EH (cell line): ENCODE measurements at regions not wholly inside any gene's neighbourhood (a gene's known extent, or its start where the extent isn't known, plus 50 kb on each side); places are given as distances from the start of the nearest gene placed in this dataset.
"Not testable (repeated sequence)": the region's sequence is repeated elsewhere in the genome, so short reads cannot be mapped to it uniquely, and the experiment has no call there.

Experiments
- DNase-seq: peaks from one replicate; pipeline ENCODE4 v3.0.0-alpha.2; 2015; ENCODE audit warnings: low read depth

DNA sequence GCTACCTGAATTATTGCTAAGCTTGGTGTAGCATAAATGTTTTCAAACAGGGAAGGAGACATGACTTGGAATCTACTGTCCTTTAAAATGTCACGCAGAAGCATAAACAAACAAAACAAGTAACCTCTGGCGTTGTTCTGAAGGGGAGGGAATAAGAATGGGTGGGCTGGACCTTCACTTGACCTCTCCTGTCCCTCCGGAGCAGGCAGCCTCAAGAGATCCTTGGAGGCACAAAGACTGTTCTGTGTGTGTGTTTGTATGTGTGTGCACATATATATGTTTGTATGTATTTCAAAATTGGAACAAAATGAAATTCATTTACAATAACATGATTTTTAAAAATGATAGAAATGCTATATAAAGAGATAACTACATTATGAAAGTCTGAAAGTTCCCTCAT lies 91.3 kb upstream of the DCLK2 start:
- DNase-seq: no peak

- DNase-seq: peak; percentile 41
These were observed 90.7 kb upstream of the DCLK2 start for GRCh38 chr4:149987330-149988086.

- peak; percentile 48 for DNase-seq
These were observed 90.2 kb upstream of the DCLK2 start for GRCh38 chr4:149988087-149988410.

DNA sequence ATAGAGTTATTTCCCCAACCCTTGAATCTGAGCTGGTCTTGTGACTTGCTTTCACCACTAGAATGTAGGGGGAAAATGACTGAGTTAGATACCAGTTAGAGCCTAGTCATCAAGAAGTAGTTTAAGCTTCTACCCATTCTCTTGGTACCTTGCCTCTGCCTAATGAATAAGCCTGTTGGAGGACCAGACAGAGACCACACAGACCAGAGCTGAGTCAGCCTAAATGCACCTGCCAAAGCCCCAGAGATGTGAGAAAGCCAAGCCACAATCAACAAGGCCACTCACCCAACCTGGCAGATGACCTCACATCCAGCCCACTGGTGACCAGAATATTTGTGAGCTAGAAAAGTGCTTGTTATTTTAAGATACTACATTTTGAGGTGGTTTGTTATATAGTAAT lies 85.2 kb upstream of the DCLK2 start:
- no peak for DNase-seq

DNA sequence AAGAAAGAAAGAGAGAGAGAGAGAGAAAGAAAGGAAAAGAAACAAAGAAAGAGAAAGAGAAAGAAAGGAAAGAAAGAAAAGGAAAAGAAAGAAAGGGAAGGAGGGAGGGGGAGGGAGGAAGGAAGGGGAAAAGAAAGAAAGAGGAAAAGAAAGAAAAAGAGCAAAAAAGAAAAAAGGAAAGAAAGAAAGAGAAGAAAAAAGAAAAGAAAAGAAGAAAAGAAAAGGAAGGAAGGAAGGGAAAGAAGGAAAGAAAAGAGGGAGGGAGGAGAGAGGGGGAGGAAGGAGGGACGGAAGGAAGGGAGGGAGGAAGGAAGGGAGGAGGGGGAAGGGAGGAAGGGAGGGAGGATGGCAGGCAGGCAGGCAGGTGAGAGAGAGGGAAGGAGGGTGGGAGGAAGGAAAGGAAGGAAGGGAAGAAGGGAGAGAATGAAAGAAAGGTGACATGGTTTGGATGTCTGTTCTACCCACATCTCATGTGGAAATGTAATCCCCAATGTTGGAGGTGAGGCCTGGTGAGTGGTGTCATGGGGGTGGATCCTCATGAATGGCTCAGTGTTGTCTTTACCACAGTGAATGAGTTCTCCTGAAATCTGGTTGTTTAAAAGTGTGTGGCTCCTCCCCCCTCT lies 83.0 kb upstream of the DCLK2 start:
- DNase-seq: no peak

- peak; percentile 70 for DNase-seq
These were observed 80.3 kb upstream of the DCLK2 start for GRCh38 chr4:149997881-149998421.

GRCh38 chr4:149999485-150000074 lies 78.7 kb upstream of the DCLK2 start:
- DNase-seq: peak; percentile 87

DNA sequence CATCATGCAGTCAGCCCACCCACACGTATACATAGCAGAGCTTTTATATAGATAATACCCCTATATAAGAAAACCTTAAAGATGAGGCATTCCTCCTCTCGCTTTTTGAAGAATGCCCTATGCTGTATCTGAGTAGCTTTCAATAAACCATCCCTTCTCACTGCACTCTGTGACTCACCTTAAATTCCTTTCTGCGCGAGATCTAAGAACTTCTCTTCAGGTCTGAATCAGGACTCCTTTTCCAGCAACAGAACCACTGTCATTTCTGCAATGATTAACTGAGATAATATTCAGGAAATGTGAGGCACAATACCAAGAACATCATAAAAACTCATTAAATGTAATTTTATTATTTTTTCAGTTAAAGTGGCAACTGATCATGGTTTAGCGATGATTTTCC lies 76.4 kb upstream of the DCLK2 start:
- peak; percentile 84 for DNase-seq

DNA sequence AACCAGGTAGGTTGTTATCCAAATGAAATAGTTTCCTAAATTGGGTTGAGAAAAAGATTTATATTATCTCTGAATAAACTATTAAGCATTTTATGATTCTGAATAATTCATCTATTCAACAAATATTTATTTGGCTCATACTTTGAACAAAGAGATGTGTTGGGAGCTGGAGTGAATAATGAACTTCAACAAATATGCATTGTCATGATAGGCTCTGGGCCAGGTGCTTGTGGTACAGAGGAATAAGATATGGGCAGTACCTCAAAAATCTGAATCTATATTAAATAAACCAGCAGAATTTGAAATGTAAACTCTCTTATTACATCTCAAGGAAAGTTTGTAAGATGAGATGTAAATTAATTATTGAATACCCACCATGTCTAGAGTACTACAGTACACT lies 75.7 kb upstream of the DCLK2 start:
- peak; percentile 46 for DNase-seq

- DNase-seq: peak; percentile 87
These were observed 73.8 kb upstream of the DCLK2 start for GRCh38 chr4:150004481-150004880.

- no peak for DNase-seq
These were observed 72.7 kb upstream of the DCLK2 start for GRCh38 chr4:150005537-150005936.

- DNase-seq: peak; percentile 77
These were observed 72.0 kb upstream of the DCLK2 start for GRCh38 chr4:150006197-150006596.

DNA sequence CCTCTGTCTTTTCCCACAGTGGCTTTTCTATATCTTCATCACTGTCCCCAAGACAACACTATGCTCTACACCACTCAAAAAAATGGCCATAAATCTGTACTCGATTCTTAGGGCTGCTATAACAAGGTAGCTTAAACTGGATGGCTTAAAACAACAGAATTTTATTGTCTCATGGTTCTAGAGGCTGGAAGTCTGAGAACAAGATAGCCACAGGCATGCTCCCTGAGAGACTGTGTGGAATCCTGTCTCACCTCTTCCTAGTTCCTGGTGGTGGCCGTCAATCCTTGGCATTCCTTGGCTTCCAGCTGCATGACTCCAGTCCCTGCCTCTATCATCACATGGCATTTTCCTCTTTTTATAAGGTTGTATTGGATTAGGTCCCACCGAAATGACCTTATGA lies 70.7 kb upstream of the DCLK2 start:
- peak; percentile 98 for DNase-seq

GRCh38 chr4:150008546-150008945 lies 69.7 kb upstream of the DCLK2 start:
- no peak for DNase-seq

GRCh38 chr4:150009533-150009932 lies 68.7 kb upstream of the DCLK2 start:
- peak; percentile 53 for DNase-seq

- peak; percentile 83 for DNase-seq
These were observed 67.6 kb upstream of the DCLK2 start for GRCh38 chr4:150010525-150011126.

GRCh38 chr4:150012851-150013360 lies 65.3 kb upstream of the DCLK2 start:
- DNase-seq: peak; percentile 59

- not testable (repeated sequence) for DNase-seq
These were observed 62.3 kb upstream of the DCLK2 start for GRCh38 chr4:150015910-150016309.

DNA sequence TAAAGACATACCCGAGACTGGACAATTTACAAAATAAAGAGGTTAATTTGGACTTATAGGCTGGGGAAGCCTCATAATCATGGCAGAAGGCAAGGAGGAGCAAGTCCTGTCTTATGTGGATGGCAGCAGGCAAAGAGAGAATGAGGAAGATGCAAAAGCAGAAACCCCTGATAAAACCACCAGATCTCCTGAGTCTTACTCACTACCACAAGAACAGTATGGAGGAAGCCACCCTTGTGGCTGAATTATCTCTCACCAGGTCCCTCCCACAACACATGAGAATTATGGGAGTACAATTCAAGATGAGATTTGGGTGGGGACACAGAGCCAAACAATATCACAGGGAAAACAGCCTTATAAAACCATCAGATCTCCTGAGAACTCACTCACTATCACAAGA lies 61.6 kb upstream of the DCLK2 start:
- not testable (repeated sequence) for DNase-seq

DNA sequence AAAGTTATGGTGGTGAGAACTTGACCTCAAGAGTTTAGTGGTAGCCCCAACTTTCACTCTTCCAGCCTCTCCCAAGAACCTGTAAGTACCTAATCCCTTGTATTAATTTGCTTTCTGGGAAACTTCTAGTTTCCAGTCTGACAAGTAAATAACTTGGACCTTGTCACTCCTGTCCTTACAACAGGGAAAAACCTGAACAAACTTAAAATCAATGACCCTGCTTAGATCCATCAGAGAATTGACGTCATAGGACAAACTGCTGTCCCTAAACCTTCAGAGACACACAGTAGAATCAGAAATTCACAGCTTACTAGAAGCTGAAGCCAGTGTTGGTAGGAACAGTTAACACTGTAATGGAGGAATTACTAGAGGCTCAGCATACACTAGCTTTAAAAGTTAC lies 60.0 kb upstream of the DCLK2 start:
- DNase-seq: no peak

GRCh38 chr4:150021483-150021882 lies 56.8 kb upstream of the DCLK2 start:
- no peak for DNase-seq

DNA sequence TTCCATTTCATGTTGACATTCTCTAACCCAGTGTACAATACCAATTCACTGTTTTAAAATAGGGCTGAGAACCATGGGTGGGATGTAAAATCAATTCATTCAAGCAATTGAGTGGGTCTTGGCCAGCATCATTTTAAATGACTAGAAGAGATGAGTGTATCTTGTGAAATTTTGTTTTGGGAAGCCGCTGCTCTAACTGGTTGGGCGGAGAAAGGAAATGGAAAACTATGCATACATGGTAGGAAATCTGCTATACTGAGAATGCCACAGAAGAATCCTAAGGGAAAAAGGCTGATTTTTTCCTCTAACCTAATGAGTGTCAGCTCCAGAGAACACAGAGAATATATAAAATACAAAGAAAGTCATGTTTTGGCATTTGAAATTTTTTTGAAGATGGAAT lies 54.8 kb upstream of the DCLK2 start:
- DNase-seq: no peak

- not testable (repeated sequence) for DNase-seq
These were observed 51.3 kb upstream of the DCLK2 start for GRCh38 chr4:150026987-150027386.
